OCI-LY1 (cell line): ENCODE measurements at regions not wholly inside any gene's neighbourhood (a gene's known extent, or its start where the extent isn't known, plus 50 kb on each side); places are given as distances from the start of the nearest gene placed in this dataset.

Experiments used
- H2AFZ ChIP-seq: fragments of 200-600 bp; sonication (generic), shearing (Covaris generic); 2 replicates; pipeline ENCODE4 v1.6.0; 2014; ENCODE audit warnings: antibody characterized with exemption, mild to moderate bottlenecking, low read length
- H3F3A ChIP-seq: fragments of 200-600 bp; sonication (generic), shearing (Covaris generic); 2 replicates; pipeline ENCODE4 v1.6.0; 2014; ENCODE audit warnings: mild to moderate bottlenecking, antibody characterized with exemption, low read length, moderate library complexity; ENCODE audit not compliant: insufficient read depth
- H3K27ac ChIP-seq: fragments of 200-600 bp; sonication (generic); 2 replicates; pipeline ENCODE4 v1.5.1; 2014; ENCODE audit warnings: low read length, mixed run types, mild to moderate bottlenecking, low read depth; ENCODE audit not compliant: poor library complexity, severe bottlenecking
- H3K27me3 ChIP-seq: fragments of 200-600 bp; sonication (generic); 2 replicates; pipeline ENCODE4 v1.6.0; 2014; ENCODE audit warnings: antibody characterized with exemption, mild to moderate bottlenecking, low read length, moderate library complexity; ENCODE audit not compliant: insufficient read depth
- H3K36me3 ChIP-seq: fragments of 200-600 bp; sonication (generic); 2 replicates; pipeline ENCODE4 v1.6.1; 2014; ENCODE audit warnings: mild to moderate bottlenecking, antibody characterized with exemption, low read length, moderate library complexity, mixed read lengths; ENCODE audit not compliant: insufficient read depth
- H3K4me1 ChIP-seq: fragments of 200-600 bp; sonication (generic); 2 replicates; pipeline ENCODE4 v1.5.1; 2014; ENCODE audit warnings: mild to moderate bottlenecking, low read length, moderate library complexity; ENCODE audit not compliant: insufficient read depth, severe bottlenecking
- H3K4me2 ChIP-seq: fragments of 200-600 bp; sonication (generic), shearing (Covaris generic); 2 replicates; pipeline ENCODE4 v1.6.1; 2014; ENCODE audit warnings: low read length
- H3K4me3 ChIP-seq: fragments of 200-600 bp; sonication (generic); 2 replicates; pipeline ENCODE4 v1.5.1; 2014; ENCODE audit warnings: low read length, low read depth, mild to moderate bottlenecking, mixed read lengths; ENCODE audit not compliant: poor library complexity, severe bottlenecking
- H3K79me2 ChIP-seq: fragments of 200-600 bp; shearing (Covaris generic); 2 replicates; pipeline ENCODE4 v1.6.1; 2016; ENCODE audit warnings: mixed run types, low read length, mixed read lengths; ENCODE audit not compliant: insufficient read depth
- H3K9ac ChIP-seq: fragments of 200-600 bp; sonication (generic), shearing (Covaris generic); 2 replicates; pipeline ENCODE4 v1.6.1; 2014; ENCODE audit warnings: mild to moderate bottlenecking, low read length, mixed read lengths
- H3K9me2 ChIP-seq: fragments of 200-600 bp; sonication (generic), shearing (Covaris generic); 2 replicates; pipeline ENCODE4 v1.6.1; 2014; ENCODE audit warnings: low read depth, mild to moderate bottlenecking, low read length, mixed read lengths
- H3K9me3 ChIP-seq: fragments of 200-600 bp; shearing (Covaris generic); 2 replicates; pipeline ENCODE4 v1.6.1; 2014; ENCODE audit warnings: low read length, mixed read lengths
- H4K20me1 ChIP-seq: fragments of 200-600 bp; sonication (generic), shearing (Covaris generic); 2 replicates; pipeline ENCODE4 v1.6.0; 2016; ENCODE audit warnings: mild to moderate bottlenecking, low read length; ENCODE audit not compliant: insufficient read depth
- CTCF ChIP-seq: fragments of 200-600 bp; sonication (generic), shearing (Covaris generic); IDR thresholded peaks from 2 replicates; pipeline ENCODE4 v1.5.1; 2017; ENCODE audit warnings: mild to moderate bottlenecking, antibody characterized with exemption, low read length, moderate library complexity, mixed read lengths
- EZH2 ChIP-seq: fragments of 200-600 bp; sonication (generic), shearing (Covaris generic); IDR thresholded peaks from 2 replicates; pipeline ENCODE4 v1.8.0; 2017; ENCODE audit warnings: borderline replicate concordance, mixed run types, mild to moderate bottlenecking, antibody characterized with exemption, low read length, moderate library complexity, mixed read lengths

- H3K9ac ChIP-seq: no peak overlapping the region
- H3K36me3 ChIP-seq: no peaks in the 10 kb centered on the region
- no peaks in the 10 kb centered on the region for H3K27me3 ChIP-seq
- no peak for TF ChIP-seq CTCF
- TF ChIP-seq EZH2: no peak
- H3K27ac ChIP-seq: no peak overlapping the region
- H2AFZ ChIP-seq: no peak overlapping the region
- no peaks in the 10 kb centered on the region for H3K79me2 ChIP-seq
- H3K4me3 ChIP-seq: no peak overlapping the region
- H3F3A ChIP-seq: no peaks in the 10 kb centered on the region
- H3K9me2 ChIP-seq: no peaks in the 10 kb centered on the region
- no peaks in the 10 kb centered on the region for H3K9me3 ChIP-seq
- no peaks in the 10 kb centered on the region for H3K4me1 ChIP-seq
- H4K20me1 ChIP-seq: no peaks in the 10 kb centered on the region
- no peak overlapping the region for H3K4me2 ChIP-seq
Measured at GRCh38 chr11:112593440-112593839, 332.8 kb upstream of the PLET1 start.

- Histone ChIP-seq H3K9ac (no peak overlapping the region), H3K27me3 (no peaks in the 10 kb centered on the region), H2AFZ (no peak overlapping the region), H4K20me1 (no peaks in the 10 kb centered on the region), H3K4me3 (no peak overlapping the region), H3K79me2 (no peaks in the 10 kb centered on the region), H3K4me2 (no peak overlapping the region), H3K9me2 (no peaks in the 10 kb centered on the region), H3K9me3 (no peaks in the 10 kb centered on the region), H3K36me3 (no peaks in the 10 kb centered on the region), H3K27ac (no peak overlapping the region), H3K4me1 (no peaks in the 10 kb centered on the region), H3F3A (no peaks in the 10 kb centered on the region)
- TF ChIP-seq EZH2 (no peak), CTCF (no peak)
Measured at GRCh38 chr11:112596324-112596723, 335.7 kb upstream of the PLET1 start.

- H3K4me2 ChIP-seq: no peak overlapping the region
- H3K27ac ChIP-seq: no peak overlapping the region
- no peaks in the 10 kb centered on the region for H3K27me3 ChIP-seq
- H3K79me2 ChIP-seq: no peaks in the 10 kb centered on the region
- H3K9me2 ChIP-seq: no peaks in the 10 kb centered on the region
- no peaks in the 10 kb centered on the region for H4K20me1 ChIP-seq
- no peaks in the 10 kb centered on the region for H3F3A ChIP-seq
- H3K36me3 ChIP-seq: no peaks in the 10 kb centered on the region
- H2AFZ ChIP-seq: no peak overlapping the region
- no peak overlapping the region for H3K4me3 ChIP-seq
- H3K9ac ChIP-seq: no peak overlapping the region
- H3K4me1 ChIP-seq: no peaks in the 10 kb centered on the region
- H3K9me3 ChIP-seq: no peaks in the 10 kb centered on the region
- TF ChIP-seq CTCF (no peak), EZH2 (no peak)
Measured at GRCh38 chr11:112597286-112597790, 336.7 kb upstream of the PLET1 start.
